GM19397 (cell line): ENCODE measurements at regions not wholly inside any gene's neighbourhood (a gene's known extent, or its start where the extent isn't known, plus 50 kb on each side); places are given as distances from the start of the nearest gene placed in this dataset.
"Not testable (repeated sequence)": the region's sequence is repeated elsewhere in the genome, so short reads cannot be mapped to it uniquely, and the experiment has no call there.

Experiments
- ATAC-seq: cut with Tn5 transposase; IDR thresholded peaks from one replicate; pipeline ENCODE4 v1.9.1; 2021; ENCODE audit warnings: mild to moderate bottlenecking, moderate library complexity; ENCODE audit not compliant: unreplicated experiment

DNA sequence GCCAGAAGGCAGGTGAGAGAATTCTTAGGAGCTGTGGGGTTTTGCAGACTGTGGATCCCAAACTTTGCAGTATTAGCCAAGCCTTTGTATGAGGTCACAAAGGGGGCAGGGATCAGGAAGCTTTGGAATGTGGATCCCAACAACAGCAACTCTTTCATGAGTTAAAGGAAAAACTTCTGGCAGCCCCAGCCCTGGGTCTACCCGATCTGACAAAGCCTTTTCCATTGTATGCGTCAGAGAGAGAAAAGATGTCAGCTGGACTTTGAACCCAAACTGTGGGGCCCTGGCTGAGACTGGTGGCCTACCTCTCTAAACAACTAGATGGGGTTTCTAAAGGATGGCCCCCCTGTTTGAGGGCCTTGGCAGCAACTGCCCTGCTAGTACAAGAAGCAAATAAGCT, 101.8 kb upstream of the OSBPL11 start:
- not testable (repeated sequence) for ATAC-seq

DNA sequence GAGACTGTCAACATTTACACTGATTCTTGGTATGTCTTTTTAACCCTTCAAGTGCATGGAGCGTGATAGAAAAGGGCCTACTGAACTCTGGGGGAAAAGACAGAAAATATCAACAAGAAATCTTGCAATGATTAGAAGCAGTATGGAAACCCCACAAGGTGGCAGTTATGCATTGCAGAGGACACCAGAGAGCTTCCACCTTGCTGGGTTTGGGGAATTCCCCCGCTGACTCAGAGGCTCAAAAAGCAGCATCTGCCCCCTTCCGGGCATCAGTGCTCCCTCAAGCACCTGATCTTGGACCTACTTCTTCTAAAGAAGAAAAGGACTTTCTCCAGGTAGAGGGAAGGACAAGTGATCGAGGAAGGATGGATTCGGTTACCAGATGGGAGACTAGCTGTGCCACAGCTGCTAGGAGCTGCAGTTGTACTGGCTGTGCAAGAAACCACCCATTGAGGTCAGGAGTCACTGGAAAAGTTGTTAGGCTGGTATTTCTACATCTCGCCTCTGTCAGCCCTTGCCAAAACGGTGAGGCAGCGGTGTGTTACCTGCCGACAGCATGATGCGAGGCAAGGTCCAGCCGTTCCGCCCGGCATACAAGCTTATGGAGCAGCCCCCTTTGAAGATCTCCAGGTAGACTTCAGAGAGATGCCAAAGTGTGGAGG, 102.8 kb upstream of the OSBPL11 start:
- not testable (repeated sequence) for ATAC-seq

DNA sequence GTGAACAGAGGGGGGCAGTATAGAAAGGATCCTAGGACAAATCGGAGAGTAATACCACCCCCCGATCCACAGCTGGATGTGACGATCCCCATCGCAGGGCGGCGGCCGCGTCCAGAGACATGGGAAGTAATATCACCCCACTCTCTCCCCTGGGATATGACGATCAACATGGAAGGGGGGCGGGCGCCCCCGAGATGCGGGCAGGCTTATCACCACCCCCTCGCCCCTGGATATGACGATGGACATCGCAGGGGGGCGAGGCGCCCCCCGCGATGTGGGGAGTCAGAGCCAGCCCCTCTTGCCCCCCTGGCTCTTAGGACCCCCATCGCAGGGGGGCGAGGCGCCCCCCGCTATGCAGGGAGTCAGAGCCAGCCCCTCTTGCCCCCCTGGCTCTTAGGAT, 120.4 kb upstream of the OSBPL11 start:
- ATAC-seq, result no peak

DNA sequence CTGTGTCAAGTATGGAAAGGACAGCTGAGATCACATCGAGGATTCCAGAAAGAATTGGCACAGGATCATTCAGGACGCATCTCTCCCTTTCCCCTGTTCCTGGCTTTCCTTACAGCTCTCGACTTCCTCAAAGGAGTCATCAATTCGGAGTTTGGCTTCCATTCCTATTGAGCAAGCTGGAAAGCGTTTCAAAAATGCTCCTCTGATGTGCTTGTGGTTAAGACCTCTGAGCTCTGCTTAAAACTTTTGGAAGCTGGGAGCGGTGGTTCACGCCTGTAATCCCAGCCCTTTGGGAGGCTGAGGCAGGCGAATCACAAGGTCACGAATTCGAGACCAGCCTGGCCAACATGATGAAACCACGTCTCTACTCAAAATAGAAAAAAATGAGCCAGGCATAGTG, 136.9 kb upstream of the OSBPL11 start:
- ATAC-seq, result not testable (repeated sequence)

DNA sequence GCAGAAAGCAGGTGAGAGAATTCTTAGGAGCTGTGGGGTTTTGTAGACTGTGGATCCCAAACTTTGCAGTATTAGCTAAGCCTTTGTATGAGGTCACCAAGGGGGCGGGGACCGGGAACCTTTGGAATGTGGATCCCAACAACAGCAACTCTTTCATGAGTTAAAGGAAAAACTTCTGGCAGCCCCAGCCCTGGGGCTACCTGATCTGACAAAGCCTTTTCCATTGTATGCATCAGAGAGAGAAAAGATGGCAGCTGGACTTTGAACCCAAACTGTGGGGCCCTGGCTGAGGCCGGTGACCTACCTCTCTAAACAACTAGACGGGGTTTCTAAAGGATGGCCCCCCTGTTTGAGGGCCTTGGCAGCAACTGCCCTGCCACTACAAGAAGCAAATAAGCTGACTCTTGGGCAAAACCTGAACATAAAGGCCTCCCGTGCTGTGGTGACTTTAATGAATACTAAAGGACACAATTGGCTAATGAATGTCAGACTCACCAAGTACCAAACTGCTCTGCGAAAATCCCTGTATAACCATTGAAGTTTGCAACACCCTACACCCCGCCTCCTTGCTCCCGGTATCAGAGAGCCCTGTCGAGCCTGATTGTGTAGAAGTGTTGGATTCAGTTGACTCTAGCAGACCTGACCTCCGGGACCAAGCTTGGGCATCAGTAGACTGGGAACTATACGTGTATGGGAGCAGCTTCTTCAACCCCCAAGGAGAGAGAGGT, 146.9 kb upstream of the OSBPL11 start:
- not testable (repeated sequence) for ATAC-seq

DNA sequence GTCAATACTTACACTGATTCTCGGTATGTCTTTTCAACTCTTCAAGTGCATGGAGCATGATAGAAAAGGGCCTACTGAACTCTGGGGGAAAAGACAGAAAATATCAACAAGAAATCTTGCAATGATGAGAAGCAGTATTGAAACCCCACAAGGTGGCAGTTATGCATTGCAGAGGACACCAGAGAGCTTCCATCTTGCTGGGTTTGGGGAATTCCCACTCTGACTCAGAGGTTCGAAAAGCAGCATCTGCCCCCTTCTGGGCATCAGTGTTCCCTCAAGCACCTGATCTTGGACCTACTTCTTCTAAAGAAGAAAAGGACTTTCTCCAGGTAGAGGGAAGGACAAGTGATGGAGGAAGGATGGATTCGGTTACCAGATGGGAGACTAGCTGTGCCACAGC, 147.5 kb upstream of the OSBPL11 start:
- not testable (repeated sequence) for ATAC-seq

DNA sequence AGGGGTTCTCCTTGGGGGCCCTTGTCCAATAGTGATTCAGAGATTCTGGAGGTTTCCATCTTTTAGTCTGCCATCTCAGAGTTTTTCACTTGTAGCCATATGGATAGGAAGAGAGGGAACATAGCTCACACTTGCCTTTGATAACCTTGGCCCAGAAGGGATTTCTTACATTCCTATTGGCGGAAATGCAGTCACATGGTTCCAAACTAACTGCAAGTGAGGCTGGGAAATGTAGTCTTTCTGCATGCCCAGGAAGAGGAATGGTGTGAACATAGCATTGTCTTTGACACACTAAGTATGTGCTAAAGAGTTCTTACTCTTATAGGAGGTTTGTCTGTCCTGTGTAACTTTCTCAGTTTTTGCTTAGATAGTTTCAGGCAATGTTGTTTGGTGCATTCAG, 161.8 kb upstream of the OSBPL11 start:
- ATAC-seq, result not testable (repeated sequence)

DNA sequence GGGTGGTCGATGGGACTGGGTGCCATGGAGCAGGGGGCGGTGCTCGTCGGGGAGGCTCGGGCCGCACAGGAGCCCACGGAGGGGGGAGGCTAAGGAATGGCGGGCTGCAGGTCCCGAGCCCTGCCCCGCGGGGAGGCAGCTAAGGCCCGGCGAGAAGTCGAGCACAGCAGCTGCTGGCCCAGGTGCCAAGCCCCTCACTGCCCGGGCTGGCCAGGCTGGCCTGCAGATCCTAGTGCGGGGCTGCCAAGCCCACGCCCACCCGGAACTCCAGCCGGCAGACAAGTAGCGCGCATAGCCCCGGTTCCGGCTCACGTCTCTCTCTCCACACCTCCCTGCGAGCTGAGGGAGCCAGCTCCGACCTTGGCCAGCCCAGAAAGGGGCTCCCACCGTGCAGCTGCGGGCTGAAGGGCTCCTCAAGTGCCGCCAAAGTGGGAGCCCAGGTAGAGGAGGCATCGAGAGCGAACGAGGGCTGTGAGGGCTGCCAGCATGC, 163.4 kb upstream of the OSBPL11 start:
- ATAC-seq, result not testable (repeated sequence)

DNA sequence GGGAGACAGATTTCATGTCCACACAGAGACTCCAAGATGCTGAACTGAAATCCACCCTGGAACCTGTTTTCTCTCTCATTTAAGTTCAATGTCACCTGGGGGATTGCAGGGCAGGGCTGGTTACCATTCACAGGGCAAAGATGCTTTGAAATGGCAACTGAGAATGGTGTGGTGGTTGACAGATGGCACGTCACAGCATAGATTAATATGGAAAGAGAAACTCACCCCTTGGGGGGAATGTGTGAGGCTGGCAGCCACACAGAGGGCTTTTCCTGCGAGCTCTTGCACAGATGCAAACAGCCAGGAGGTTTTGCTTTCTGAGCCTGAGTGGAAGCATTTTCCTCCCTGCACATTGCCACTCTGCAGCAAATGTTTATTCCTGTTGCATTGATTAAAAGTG, 167.3 kb upstream of the OSBPL11 start:
- not testable (repeated sequence) for ATAC-seq

DNA sequence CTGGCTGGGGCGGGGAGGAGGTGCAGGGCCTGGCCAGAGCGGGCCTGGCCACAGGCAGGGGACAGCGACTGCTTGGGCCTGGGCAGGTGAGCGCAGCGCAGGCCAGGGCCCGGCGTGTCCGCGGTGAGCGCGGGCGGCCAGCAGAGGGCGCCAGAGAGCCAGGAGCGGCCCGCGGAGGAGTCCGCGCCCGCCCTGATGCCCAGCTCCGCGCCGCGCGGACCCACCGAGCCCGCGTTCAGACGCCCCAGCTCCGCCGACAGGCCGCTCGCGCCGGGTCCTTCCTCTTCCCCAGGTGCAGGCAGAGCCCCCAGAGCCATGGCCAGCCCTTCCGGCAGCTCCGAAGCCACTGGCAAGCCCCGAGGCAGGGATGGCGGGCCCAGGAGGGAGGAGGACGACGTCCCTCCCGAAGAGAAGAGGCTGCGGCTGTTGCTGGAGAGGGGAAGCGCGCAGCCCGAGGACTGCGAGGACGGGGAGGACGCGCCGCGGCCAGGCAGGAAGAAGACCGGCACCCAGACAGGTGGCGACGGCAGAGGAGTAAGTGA, 171.1 kb upstream of the OSBPL11 start:
- not testable (repeated sequence) for ATAC-seq

DNA sequence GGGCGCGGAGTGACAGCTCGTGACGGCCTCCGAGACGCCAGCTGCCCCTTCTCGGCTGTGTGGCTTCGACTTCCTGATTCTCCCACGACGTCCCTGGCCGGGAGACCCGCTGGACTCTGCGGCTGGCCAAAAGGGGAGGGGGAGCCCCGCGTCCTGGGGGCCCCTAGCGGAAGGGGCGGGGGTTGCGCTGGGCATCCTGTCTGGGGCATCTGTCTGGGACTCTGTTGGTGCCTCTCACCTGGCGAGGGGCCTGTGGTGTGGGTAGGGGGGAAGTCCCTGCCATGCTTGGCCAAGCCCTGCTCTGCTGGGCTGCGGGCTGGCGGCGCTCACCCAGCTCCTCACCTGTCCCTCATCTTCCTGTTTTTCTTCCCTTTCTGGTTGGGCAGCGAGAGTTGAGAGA, 171.6 kb upstream of the OSBPL11 start:
- ATAC-seq, result not testable (repeated sequence)

DNA sequence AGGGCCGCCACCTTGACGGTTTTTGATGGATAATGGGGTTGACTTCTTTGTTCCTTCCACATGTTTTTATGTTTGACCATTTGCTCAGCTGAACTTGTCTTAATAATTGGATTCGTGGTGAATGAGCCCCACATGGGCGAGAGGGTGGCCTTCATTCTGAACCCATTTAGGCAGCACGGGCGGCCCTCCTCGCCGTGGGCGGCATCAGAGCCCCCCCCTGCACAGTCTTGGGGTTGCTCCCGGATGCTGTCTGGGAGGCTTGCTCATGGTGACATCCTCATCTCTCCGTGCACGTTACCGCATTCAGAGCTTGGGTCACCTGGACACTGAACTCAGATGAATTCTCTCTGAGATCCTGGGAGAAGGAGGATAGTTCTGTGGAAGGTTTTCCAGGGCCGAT, 172.3 kb upstream of the OSBPL11 start:
- no peak for ATAC-seq

DNA sequence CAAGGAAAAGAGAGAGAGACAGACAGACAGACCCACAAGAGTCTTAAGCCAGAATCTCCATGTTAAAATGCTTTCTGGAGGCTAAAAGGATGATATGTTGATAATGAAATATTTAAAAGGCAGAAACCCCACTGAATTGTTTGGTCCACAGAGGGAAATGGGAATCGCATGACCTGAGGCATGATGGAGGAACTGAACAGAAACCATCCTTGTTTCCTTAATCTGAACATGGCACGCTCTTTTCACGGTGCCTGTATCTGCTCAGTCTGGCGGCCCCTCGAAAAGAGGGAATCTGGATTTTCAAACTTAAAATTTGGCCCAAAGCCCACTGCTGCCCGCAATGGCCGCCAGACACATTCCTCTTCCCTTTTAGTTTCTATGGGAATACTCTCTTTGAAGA, 173.5 kb upstream of the OSBPL11 start:
- ATAC-seq, result not testable (repeated sequence)

DNA sequence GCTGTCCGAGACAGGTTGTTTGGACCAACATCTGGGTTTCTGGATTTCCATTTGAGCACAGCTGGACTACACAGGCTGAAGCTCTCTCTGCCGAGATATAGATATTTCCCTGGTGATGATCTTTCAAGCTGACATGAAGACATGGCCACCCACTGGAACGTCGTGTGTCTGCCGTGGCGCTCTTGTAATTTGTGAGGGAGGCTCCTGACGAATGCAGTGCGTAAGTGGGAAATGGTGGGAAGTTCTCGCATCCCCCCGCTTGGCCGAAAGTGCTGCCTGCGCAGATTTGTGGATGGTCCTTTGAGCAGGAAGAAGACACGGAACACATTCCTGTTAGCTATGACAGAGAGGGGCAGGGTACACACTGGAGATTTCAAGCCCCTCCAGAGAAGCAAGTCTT, 176.2 kb upstream of the OSBPL11 start:
- not testable (repeated sequence) for ATAC-seq

DNA sequence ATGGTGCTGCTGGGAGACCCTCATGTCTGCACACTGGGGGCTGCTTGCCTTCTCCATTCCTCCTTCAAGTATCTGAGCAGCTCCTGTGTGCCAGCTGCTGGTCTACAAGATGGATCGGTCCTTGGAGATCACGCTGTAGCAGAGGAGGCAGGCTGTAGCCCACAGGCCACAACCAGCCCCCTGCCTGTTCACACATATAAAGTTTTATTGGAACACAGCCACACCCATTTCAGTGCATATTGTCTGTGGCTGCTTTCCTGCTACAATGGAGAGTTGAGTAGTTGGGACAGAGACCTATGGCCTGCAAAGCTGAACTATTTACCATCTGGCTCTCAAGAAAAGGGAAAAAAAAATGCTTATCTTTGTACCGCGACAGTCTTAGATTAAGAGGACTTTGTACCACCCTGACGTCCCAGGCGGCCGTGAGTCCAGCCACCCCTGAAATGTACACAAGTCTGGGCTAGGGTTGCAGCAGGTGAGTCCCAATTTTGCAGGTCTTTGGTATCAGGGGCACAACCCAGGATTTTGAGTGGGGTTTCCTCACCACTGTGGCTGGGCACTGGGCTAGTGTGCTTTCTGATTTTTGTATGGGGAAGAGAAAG, 179.2 kb upstream of the OSBPL11 start:
- not testable (repeated sequence) for ATAC-seq

DNA sequence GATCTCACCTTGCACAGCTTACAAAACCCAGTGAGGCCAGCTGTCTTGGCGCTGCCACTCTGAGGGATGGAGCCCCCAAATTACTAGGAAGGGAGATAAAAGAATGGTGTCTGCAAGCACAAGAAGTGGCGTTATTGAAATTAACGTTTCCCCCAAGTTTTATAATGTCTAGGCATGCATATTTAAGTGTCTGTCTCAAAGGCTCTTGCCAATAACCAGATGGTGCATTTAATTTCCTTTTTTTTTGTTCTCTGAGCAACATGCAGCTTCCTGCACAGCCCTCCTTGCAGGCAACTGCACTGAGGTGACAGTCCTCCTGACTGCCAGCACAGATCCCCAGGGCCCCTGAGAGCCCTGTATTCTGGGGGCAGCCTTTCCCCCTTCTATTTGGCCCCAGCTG, 179.8 kb upstream of the OSBPL11 start:
- not testable (repeated sequence) for ATAC-seq

DNA sequence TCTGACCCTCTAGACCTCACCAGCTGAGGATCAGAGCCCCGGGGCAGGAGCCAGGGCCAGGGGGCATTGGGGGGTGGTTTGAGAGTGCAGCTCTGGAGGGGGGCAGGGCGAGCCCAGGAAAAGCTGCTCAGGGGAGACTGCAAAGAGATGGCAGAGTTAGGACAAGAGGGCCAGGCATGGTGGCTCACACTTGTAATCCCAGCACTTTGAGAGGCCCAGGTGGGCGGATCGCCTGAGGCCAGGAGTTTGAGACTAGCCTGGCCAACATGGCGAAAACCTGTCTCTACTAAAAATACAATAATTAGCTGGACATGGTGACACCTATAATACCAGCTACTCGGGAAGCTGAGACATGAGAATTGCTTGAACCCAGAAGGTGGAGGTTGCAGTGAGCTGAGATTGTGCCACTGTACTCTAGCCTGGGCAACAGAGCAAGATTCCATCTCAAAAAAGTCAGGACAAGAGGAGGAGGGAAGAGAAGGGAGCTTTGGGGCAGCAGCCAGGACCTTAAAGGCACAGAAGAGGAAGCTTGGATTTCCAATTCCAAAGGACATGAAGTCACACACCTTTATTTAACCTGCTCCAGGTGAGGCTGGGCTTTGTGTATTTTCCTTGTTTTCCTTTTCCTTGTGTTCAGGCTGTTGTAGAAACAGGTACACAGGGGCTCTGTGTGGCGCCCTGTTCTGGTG, 180.5 kb upstream of the OSBPL11 start:
- ATAC-seq, result not testable (repeated sequence)

DNA sequence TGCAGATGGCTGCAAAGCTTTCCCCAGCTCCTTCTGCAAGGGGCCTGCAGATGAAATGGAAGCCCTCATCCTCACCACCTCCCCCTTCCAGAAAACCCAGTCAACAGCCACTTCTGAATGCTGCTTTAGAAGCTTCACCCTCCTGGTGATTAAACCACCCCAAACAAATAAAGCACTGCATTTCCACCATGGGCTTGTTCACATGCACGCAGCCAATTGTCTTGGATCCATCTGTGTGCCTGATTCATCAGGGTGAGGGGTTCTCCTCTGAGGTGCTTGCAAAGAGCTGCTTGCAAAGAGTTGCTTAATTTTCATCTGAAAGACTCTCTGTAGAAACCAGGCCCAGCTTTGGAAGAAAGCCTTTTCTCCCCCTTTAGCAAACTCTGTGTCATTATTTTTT, 184.0 kb upstream of the OSBPL11 start:
- not testable (repeated sequence) for ATAC-seq

DNA sequence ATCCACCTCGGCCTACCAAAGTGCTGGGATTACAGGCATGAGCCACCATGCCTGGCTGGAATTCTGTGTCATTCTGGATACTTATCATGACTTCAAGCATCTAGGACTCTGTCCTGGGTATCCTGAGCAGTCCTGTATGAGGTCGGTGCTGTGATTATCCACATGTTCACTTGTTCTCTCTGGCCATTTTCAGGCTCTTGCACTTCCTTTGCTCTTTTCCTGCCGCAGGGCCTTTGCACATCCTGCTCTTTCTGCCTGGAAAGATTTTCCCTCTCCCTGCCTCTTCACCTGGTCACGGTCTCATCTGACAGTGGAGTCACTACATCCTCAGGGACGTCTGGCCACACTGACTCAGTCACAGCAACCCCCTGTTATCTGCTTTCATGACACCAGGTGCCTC, 184.6 kb upstream of the OSBPL11 start:
- ATAC-seq, result not testable (repeated sequence)

DNA sequence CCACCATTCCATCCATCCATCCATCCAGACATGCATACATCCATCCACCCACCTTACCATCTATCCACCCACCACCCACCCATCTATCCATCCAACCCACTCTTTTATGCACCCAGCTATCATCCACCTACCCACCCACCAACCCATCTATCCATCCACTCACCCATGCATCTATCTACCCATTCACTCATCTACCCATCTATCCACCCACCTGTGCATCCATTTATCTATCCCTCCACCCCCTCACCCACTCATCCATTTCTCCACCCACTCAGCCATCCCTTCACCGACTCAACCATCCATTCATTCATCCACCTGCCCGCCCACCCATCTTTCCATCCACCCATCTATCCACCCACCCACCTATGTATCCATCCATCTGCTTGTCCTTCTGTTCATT, 186.4 kb upstream of the OSBPL11 start:
- ATAC-seq, result not testable (repeated sequence)

DNA sequence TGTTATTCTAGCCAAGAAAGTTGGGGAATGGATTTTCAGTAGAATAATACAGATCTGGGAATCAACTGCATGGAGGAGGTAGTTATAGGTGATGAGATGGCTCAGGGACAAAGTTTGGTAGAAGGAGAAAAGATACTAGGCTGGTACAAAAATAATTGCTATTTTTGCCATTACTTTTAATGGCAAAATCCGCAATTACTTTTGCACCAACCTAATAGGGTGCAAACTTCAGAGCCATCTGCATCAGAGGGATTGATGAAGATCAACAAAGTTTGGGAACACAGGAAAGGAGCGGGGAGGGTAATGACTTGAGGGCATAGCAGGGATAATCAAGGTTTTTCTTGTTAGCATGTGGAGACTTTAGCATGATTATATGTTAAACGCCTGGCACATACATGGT, 178.7 kb upstream of the ROPN1B start:
- not testable (repeated sequence) for ATAC-seq
